ENCODE measurements at regions not wholly inside any gene's neighbourhood (a gene's known extent, or its start where the extent isn't known, plus 50 kb on each side); places are given as distances from the start of the nearest gene placed in this dataset.
A peak's percentile ranks its signal among the peaks of the same experiment; 100 is the strongest.
"Not testable (repeated sequence)": the region's sequence is repeated elsewhere in the genome, so short reads cannot be mapped to it uniquely, and the experiment has no call there.

DNA sequence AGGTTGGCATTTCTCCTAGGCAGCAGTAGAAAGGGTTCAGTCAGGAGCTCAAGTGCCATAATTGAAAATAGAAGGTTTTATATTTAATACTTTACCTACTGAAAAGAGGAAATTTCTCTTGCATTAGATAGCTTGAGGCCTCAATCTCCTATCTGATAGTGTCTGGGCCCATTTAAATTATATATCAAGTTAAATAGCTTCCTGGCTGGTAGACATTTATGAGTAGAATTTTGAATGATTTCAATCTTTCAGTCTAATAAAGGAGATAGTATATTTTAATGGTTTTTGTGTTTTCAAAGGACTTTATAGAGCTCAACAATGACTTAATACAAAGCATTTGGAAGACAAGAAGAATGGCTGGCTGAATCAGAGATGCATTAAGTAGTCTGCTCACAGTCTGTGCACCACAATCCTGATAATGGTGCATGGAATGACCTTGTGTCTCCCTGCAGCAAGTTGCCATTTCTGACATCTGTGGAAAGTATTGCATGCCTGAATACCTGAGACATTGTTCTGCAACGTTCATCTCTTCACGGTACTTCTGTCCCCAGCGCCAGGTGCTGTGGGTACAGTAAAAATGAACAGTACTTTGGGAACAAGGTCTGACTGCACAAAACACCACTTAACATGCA lies 974.1 kb downstream of the TMTC2 start:
- no peak for DNase-seq

DNA sequence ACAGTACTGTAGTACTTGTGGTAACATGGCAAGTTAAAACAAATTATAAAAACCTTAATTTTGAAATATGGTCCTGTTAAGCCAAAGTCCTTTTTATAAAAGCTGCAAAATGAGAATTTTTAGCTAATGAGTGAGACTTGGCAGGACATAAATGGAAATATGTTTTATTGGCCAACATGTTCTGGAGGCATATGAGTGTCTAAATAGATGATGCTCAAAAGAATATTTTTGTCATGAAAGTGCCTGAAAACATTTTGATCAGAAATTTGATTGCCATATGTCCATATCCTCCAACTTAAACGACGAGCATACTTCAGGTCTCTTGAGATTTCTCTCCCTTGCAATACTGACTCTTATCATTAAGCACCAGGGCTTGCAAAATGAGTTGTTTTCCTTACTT lies 972.6 kb downstream of the TMTC2 start:
- DNase-seq: no peak

DNA sequence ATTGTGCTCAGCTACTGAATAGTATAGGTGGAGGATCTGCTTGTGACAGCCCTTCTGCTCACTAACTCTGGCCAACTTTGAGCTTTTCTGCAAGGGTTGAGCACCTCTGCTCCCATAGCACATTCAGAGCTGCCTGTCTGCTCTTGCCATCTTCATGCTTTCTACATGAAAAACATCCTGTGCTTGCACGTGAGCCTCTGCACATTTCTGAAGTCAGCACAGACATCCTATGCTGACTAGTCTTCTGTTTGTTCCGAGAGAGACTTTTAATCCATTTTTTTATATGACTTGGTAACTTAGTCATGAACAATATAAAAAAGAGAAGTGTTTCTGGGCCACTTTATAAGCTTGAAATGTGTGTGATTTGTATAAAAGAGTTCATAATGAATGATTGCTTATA lies 969.3 kb downstream of the TMTC2 start:
- DNase-seq: no peak

DNA sequence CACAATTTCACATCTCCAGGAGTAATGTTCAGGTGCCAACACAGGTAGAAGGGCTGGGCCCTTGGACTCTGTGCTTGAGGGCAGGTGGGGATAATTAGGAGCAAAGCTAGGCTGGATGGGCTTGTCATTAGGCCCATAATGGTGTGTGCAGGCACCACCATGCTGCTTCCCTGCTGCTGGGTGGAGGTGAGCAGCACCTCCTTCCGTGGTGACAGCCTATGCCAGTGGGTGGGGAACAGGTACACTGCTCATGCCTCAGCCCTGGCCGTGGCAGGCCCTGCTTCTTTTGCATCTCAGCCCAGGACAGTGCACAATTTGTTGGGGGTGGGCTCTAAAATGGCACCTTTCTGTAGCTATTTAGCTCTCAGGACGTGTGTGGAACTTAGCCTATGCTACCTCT lies 955.5 kb downstream of the TMTC2 start:
- DNase-seq: no peak

DNA sequence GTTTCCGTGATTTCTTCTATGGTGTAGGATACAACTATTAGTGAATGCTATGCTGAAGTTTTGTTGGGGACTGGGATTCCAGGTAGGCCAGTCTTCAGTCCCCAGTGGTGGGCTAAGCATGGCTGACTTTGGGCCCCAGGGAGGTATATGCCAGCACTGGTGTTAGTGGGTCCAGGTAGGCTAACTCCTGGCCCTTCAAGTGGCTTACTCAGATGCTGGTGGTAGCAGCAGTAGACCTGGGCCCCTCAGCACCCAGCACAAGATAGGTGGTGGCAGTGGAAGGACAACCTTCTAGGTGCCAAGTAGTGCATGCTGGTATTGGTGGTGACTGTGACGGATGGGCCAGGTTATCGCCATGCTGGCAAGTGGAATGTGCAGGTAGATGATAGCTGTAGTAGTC lies 955.1 kb downstream of the TMTC2 start:
- DNase-seq: no peak

DNA sequence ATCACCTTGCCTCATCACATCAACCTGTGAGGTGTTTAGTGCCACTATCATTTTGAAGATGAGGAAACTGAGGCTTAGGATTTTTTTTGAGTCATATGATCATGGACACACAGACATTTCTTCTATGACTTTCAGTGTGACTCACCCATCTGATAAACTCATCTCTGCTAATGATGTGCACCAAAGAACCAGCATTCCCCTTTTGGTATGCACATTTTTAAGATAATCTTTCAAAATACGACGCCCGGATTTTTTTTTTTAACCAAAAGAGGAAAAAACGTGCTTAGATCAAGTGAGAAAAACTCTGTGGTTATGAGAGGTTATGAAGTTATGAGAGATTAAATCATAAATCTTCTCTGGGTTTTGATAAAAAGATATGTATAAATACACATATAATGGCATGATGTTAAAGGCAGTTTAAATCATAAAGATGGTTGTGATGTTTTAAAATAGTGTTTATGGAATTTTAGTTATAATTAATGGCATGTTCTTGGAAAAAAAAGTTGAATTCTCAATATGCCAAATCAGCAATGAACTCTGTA lies 948.1 kb downstream of the TMTC2 start:
- DNase-seq: no peak

DNA sequence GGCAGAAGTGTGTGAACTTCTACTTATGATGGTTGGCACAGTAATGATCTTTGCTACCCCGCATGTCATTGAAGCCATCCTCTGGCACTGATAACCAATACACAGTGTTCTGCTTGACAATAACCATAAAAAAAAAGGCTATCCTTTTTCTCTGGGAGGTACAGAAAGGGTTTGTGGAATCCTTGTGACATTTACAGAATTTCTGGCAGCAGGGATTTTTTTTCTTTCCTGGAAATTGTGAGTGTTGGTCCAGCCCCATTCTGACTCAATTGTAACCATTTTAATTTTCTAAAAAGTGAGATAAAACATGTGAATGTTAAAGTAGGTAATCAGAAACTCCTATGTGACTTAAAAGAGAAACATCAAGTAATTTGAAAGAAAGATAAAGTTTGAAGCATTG lies 943.8 kb downstream of the TMTC2 start:
- DNase-seq: no peak

DNA sequence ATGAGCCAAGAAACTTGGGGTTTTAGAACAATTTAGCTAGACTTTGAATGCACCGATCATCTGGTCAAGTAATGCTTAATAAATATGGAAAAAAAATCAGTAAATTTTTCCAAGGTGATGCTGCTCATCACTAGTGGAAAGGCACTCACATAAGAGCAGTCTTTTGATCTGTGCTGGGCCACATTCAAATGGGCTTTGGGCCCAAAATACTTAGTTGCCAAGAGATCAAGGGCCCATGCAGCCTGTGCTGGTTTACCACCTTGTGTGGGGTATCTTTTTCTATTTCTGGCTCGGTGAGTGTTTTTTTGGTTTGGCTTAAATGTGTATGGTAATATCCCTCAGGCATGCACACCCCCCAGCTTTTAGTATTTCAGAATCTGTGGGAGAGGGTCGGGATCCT lies 943.2 kb downstream of the TMTC2 start:
- DNase-seq: peak; percentile 34

DNA sequence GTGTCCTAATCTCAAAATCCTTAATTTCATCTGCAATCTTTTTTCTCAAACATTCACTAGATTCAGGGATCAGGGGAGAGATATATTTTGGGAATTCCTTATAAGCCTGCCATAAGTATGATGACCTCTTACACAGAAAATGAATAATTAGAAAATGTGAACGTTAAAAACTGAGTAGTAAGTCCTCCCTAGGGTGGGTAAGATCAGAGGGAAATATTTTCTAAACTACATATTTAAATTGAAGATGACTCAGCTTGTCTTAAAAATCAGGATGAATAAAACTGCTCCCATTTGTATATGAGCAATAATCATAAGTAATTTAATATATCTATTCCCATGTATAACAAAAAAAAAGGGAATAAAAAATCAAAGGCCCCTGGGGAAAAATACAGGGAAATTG lies 935.5 kb downstream of the TMTC2 start:
- DNase-seq: no peak

DNA sequence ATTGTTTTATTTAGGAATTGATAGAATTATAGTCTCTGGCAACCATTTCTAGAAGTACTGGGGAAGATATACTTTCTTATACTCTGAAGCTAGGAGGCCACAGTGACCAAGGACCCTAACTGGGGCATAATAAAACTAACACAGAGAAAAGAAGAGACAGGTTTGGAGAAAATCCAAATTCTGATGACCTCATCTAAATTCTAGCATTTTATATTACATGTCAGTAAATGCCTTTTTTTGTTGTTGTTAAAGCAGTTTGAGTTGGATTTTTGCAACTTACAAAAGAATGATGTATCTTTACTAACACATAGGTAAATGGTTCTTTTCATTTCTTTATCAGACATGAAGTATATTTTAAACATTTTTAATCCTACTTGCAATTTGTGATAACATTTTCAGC lies 933.3 kb downstream of the TMTC2 start:
- no peak for DNase-seq

DNA sequence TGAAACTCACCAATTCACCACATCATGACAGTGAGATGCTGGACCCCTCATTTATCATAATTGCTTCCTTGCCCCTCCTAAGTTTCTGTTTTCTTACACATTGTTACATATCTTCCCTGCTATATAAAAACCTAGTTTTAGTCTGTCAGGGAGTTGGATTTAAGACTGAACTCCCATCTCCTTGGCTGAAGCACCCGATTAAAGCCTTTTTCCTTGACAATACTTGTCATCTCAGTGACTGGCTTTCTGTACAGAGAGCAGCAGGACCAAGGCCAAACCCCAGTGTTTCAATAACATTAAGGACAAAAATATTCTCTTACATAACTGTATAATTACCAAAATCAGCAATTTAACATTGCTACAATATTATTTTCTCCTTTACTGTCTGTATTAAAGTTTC lies 928.4 kb downstream of the TMTC2 start:
- no peak for DNase-seq

DNA sequence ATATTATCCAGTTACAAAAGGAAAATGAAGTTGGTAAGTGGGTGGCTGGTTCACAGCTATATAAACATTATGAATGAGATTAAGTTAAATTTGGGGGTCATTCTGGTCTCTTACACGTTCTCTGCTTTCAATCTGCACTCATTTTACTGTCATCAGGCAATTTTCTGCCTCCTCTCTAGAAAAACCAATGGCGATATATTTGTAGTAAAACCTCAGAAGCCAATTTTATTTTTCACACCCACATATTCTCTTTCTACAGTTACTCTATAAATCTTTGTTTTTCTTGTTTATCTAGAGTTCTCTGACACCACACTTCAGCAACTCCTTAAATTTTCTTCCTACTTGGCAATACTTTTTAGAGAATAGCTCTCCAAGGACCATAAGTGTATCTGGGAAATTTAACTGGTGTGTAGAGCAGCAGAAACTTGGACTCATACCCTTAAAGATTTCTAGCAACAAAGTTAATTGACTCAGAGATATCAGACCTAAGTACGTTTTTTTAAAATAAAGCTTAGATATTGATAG lies 926.9 kb downstream of the TMTC2 start:
- DNase-seq: no peak

DNA sequence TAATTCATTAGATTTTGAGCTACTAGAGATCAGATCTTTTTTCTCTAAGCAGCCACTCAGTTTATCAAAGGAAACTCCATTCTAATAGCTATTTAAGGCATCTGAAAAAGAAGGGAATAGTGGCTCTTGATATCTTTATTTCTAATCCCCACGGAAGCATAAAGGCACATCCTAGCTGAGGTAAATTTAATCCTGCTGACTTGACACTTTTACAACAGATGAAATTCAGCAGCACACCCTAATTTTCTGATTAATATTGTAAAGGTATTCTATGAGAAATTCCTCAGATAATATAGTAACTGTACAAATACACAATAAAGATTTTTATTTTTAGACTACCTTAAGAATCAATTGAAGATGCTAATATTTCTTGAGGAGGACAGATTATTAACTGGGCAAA lies 916.4 kb downstream of the TMTC2 start:
- DNase-seq: no peak

DNA sequence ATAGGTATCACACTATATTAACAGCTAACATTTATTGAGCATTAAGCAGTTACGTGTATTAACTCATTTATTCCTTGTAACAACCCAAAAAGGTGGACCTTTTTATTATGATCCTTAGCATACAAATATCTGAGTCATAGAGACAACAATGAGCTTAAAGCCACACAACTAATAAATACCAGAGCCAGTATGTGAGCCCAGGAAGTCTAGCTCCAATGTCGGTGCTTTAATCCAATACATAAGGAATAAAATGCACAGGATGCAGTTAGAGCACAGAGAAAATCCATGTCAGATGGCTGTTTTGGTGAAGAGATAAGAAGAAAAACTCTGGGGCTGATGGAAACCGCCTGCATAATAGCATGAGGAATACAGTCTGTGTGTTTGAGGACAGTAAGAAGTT lies 888.6 kb downstream of the TMTC2 start:
- no peak for DNase-seq

DNA sequence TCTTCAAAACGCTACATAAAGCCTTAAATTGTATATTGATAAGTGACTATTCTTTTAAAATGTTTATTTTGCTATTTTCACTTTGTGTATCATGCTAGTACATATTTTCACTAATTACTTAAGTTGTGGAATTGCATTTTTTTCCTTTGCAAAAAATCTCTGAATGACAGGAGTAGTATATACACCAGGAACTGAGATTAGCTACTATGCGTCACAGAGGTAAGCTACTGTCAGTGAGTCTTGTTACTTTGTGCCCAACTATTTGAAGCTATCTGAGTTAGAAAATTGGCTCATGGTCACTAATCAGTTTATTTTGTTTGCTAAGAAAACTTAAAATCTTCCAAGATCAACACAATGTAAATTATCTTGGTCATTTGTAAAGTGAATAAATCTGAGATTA lies 887.4 kb downstream of the TMTC2 start:
- no peak for DNase-seq

DNA sequence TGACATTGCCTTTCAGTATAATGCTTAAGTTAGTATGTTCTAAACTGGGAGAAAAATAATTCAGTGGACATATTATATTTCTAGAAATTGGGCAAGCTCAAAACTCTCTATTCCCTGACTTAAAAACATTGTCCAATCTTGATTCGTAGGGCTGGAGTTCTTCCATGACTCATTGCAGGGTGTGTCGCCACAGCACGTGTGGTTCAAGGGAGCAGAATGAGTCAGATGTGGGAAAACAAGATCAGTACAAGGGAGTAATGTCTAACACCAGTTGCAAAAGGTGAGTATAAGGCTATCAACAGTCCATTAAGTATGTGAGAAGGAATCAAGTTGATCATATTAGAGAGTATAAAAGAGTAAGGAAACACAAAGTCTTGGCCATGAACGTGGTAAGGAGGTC lies 887.0 kb downstream of the TMTC2 start:
- DNase-seq: no peak

DNA sequence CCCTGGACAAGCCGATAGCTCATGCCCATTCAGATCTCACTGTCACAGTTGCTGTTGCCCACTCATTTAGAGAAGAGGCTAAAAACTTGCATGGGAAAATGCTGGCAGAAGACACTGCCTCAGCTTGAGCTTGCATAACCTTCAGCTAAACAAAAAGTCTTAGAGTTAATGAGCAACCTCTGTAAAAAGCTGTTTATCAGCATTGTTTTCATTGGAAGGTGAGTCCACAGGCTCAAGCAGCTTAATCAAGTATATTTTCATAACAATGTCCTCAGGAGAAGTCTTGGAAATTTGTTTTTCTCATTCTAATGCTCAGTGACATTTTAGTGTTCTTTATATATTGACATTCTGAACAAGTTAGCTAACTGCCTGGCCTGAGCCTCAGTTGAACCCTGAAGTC lies 872.9 kb downstream of the TMTC2 start:
- DNase-seq: no peak

DNA sequence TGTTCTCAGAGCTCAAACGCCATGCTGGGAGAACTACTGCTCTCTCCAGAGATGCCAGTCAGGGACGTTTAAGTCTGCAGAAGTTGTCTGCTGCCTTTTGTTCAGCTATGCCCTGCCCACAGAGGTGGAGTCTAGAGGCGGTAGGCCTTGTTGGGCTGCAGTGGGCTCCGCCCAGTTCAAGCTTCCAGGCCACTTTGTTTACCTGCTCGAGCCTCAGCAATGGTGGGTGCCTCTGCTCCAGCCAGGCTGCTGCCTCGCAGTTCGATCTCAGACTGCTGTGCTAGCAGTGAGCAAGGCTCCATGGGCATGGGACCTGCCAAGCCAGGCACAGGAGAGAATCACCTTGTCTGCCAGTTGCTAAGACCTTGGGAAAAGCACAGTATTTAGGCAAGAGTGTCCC lies 869.3 kb downstream of the TMTC2 start:
- not testable (repeated sequence) for DNase-seq

DNA sequence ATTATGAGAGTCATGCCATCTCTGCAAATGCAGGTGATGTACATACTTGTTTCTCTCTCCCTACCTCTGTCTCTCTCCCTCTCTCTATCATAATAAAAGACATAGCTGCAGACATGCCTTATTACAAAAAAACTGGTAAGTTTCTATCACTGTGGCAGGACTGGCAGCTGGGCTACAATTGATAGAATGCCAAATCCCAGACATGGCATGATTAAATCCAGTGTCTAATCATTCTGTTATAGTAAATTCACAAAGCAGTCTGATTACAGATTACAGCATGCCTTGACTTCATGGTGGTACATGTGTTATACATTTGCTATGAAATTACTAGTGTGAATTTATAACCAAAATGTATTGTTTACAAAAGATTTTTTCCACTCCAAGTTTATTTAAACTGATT lies 854.7 kb downstream of the TMTC2 start:
- no peak for DNase-seq

DNA sequence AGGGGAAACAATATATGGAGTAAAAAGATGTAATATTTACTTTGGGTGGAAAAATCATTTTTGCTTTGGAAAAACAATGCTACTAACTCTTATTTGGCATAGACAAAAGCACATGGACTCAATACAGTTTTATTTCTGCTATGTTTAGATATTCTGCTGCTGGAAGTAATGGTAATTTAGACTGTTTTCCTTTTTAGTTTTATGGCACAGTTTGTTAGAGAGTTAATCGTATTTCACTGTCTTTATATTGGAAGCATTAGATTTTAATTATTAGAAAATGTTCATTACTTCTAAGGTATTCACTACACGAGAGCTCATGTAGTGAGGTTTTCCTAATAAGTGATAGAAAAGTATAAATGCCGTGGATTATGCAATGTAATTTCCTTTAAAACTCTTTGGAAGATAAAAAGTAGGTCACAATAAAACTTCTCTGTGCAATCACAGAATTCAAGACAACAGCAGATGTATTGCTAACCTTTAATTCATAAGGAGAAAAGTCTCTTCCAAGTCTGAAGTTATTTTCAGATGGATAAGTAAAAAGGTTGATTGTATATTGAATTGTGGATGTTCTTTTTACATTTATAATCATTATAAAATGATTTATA lies 851.8 kb downstream of the TMTC2 start:
- no peak for DNase-seq

DNA sequence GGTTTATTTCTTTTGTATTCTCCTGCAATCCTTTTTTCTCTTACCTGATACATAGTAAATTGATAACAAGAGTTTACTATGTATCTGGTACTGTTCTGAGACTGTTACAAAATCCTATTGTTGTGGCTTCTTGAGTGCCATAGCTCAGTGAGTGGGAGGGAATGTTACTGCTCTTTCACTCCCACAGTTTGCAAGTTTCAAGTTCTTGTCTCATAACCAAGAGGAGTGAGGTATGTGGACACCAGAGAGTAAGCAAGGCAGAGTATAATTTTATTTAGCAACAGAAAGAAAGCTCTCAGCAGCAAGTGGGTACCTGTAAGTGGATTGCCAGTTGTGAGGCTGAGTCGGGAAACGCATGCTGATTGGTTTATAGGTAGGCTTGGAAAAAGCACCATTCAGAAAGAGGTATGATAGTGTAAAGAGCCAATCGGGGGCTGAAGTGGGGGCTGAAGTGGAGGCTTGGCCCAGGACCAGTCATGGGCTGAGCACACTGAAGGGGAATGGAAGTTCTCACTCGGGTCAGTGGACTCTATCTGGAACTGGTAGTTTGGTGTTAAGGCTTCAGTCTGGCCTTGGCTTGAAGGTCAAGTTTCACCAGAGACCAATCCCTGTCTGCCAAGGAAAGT lies 850.8 kb downstream of the TMTC2 start:
- no peak for DNase-seq

DNA sequence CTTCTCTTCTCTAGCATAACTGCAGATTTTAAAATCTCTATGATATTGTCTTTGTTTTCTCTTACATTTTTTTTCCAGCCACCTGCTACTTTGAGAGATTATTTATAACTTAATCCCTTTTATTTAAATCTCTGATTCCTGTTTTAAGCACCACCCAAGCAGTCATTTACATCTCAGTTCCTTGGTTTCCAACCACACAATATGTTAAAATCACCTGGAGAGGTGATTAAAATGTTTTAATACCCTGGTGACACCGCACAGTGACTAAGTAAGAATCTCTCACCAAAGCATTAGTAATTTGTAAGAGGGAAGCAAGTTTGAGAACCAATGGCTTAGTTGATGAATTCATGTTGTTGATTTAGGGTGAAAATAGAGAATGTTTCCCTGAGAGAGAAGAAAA lies 849.8 kb downstream of the TMTC2 start:
- DNase-seq: no peak

DNA sequence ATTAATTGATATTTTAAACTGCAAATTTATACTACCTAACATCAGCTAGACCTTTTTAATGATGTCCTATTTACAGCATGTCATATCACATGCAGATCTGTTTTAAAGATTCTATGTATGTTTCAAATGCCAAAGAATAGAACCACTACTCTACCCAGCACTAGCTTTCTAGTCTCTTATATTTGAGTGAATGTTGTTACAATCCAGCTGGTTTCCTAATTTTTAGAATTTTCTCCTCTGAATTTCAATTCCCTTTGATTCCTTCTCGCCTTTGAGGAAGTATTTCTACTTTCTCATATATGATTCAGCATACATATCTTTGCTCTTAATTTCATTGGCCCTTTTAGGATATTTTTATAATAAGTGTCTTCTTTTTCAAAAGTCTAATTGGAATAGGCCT lies 841.9 kb downstream of the TMTC2 start:
- no peak for DNase-seq

DNA sequence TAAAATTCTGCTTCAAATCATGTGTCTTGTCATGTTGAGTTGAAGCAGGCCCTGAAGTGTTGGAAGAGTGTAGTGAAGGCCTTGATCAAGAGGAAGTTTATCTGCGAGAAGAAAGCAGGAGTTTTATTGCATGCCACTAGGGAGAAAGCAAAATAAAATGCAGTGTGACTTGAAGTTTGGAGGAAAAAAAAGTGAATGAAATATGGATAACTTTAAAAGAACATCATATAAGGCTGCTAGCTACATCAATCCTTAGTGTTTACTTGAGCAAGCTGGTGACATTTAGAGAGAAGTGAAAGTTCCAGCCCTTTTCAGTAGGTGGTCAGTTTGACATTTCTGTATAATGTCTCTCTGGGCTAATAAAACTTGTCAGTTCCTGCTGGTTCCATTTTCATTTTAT lies 841.1 kb downstream of the TMTC2 start:
- DNase-seq: no peak

Data from left hindlimb (tissue), 1 donor.